KMS-11 (cell line): ENCODE measurements at regions not wholly inside any gene's neighbourhood (a gene's known extent, or its start where the extent isn't known, plus 50 kb on each side); places are given as distances from the start of the nearest gene placed in this dataset.

Experiments used
- H2AFZ ChIP-seq: fragments of 200-600 bp; sonication (generic); 2 replicates; pipeline ENCODE4 v1.6.1; 2016; ENCODE audit warnings: antibody characterized with exemption, mixed run types, low read depth
- H3K27ac ChIP-seq: fragments of 200-600 bp; sonication (generic); 2 replicates; pipeline ENCODE4 v1.6.1; 2016; ENCODE audit warnings: mild to moderate bottlenecking, mixed run types
- H3K27me3 ChIP-seq: fragments of 200-600 bp; sonication (generic); 2 replicates; pipeline ENCODE4 v1.6.1; 2017; ENCODE audit warnings: mild to moderate bottlenecking, low read depth, mixed run types, moderate library complexity; ENCODE audit not compliant: insufficient read depth
- H3K36me3 ChIP-seq: fragments of 200-600 bp; sonication (generic); 2 replicates; pipeline ENCODE4 v1.6.1; 2017; ENCODE audit warnings: mild to moderate bottlenecking, mixed run types; ENCODE audit not compliant: insufficient read depth
- H3K4me1 ChIP-seq: fragments of 200-600 bp; sonication (generic); 2 replicates; pipeline ENCODE4 v1.6.1; 2016; ENCODE audit warnings: mild to moderate bottlenecking, low read depth, mixed run types; ENCODE audit not compliant: poor library complexity, severe bottlenecking
- H3K4me2 ChIP-seq: fragments of 200-600 bp; sonication (generic); 2 replicates; pipeline ENCODE4 v1.7.0; 2016; ENCODE audit warnings: mild to moderate bottlenecking, mixed run types
- H3K4me3 ChIP-seq: fragments of 200-600 bp; sonication (generic); IDR thresholded peaks from 2 replicates; pipeline ENCODE4 v1.6.1; 2017; ENCODE audit warnings: low read depth, low read length, mixed read lengths; ENCODE audit not compliant: insufficient read depth
- H3K79me2 ChIP-seq: fragments of 200-600 bp; sonication (generic); 2 replicates; pipeline ENCODE4 v1.6.1; 2016; ENCODE audit warnings: low read depth, mixed run types; ENCODE audit not compliant: insufficient read depth
- H3K9ac ChIP-seq: fragments of 200-600 bp; sonication (generic); 2 replicates; pipeline ENCODE4 v1.6.1; 2016; ENCODE audit warnings: mild to moderate bottlenecking, mixed run types
- H4K20me1 ChIP-seq: fragments of 200-600 bp; sonication (generic); 2 replicates; pipeline ENCODE4 v1.6.1; 2016; ENCODE audit warnings: mild to moderate bottlenecking, mixed run types; ENCODE audit not compliant: insufficient read depth
- CTCF ChIP-seq: fragments of 200-600 bp; sonication (generic); conservative IDR thresholded peaks from 2 replicates; pipeline ENCODE4 v1.6.1; 2017; ENCODE audit warnings: low read depth, mild to moderate bottlenecking, antibody characterized with exemption, low read length, moderate library complexity, mixed read lengths

- Histone ChIP-seq H3K9ac (no peak overlapping the region), H3K27me3 (no peaks in the 10 kb centered on the region), H3K36me3 (no peaks in the 10 kb centered on the region), H4K20me1 (no peaks in the 10 kb centered on the region), H2AFZ (no peak overlapping the region), H3K79me2 (no peaks in the 10 kb centered on the region), H3K27ac (no peak overlapping the region), H3K4me2 (no peak overlapping the region), H3K4me1 (no peaks in the 10 kb centered on the region), H3K4me3 (no peak overlapping the region)
- TF ChIP-seq CTCF: no peak
These were observed 226.8 kb downstream of the CHD9NB start for GRCh38 chr16:52825892-52826291.

- Histone ChIP-seq H3K4me2 (no peak overlapping the region), H3K36me3 (no peaks in the 10 kb centered on the region), H3K79me2 (no peaks in the 10 kb centered on the region), H3K27ac (no peak overlapping the region), H3K4me1 (no peaks in the 10 kb centered on the region), H2AFZ (no peak overlapping the region), H3K9ac (no peak overlapping the region), H3K4me3 (no peak overlapping the region), H3K27me3 (no peaks in the 10 kb centered on the region), H4K20me1 (no peaks in the 10 kb centered on the region)
- TF ChIP-seq CTCF: no peak
These were observed 232.9 kb downstream of the CHD9NB start for GRCh38 chr16:52819808-52820207.

- Histone ChIP-seq H3K27ac (no peak overlapping the region), H3K4me1 (no peaks in the 10 kb centered on the region), H3K9ac (no peak overlapping the region), H2AFZ (no peak overlapping the region), H3K27me3 (no peaks in the 10 kb centered on the region), H3K36me3 (no peaks in the 10 kb centered on the region), H3K4me3 (no peak overlapping the region), H3K4me2 (no peak overlapping the region), H3K79me2 (no peaks in the 10 kb centered on the region), H4K20me1 (no peaks in the 10 kb centered on the region)
- no peak for TF ChIP-seq CTCF
These were observed 233.3 kb downstream of the CHD9NB start for GRCh38 chr16:52819405-52819804.

GRCh38 chr16:52817696-52818095 lies 235.0 kb downstream of the CHD9NB start:
- Histone ChIP-seq H2AFZ (no peak overlapping the region), H3K27ac (no peak overlapping the region), H3K4me3 (no peak overlapping the region), H3K9ac (no peak overlapping the region), H4K20me1 (no peaks in the 10 kb centered on the region), H3K4me1 (no peaks in the 10 kb centered on the region), H3K4me2 (no peak overlapping the region), H3K36me3 (no peaks in the 10 kb centered on the region), H3K79me2 (no peaks in the 10 kb centered on the region), H3K27me3 (no peaks in the 10 kb centered on the region)
- TF ChIP-seq CTCF: no peak

GRCh38 chr16:52816993-52817392 lies 235.7 kb downstream of the CHD9NB start:
- Histone ChIP-seq H3K9ac (no peak overlapping the region), H4K20me1 (no peaks in the 10 kb centered on the region), H3K36me3 (no peaks in the 10 kb centered on the region), H3K27me3 (no peaks in the 10 kb centered on the region), H3K4me2 (no peak overlapping the region), H3K4me1 (no peaks in the 10 kb centered on the region), H3K4me3 (no peak overlapping the region), H2AFZ (no peak overlapping the region), H3K27ac (no peak overlapping the region), H3K79me2 (no peaks in the 10 kb centered on the region)
- no peak for TF ChIP-seq CTCF
